Testis (tissue), 2 donors: ENCODE measurements at regions not wholly inside any gene's neighbourhood (a gene's known extent, or its start where the extent isn't known, plus 50 kb on each side); places are given as distances from the start of the nearest gene placed in this dataset.

Source experiments
- POLR2A ChIP-seq: fragments of 450-650 bp; IDR thresholded peaks from one replicate; pipeline ENCODE4 v1.6.1; 2017; ENCODE audit warnings: antibody characterized with exemption, mild to moderate bottlenecking, moderate library complexity
- TF ChIP-seq, protein P1 (sequence below), 3 experiments: fragments of 450-650 bp in 2 of 3; fragments of 200-600 bp in 1 of 3; sonication (generic) in 1 of 3; IDR thresholded peaks; one replicate each; pipeline ENCODE4 v1.5.1; 2016 to 2019; ENCODE audit warnings: antibody characterized with exemption in 3 of 3, mild to moderate bottlenecking in 2 of 3, moderate library complexity in 1 of 3

- TF ChIP-seq, protein P1, sequence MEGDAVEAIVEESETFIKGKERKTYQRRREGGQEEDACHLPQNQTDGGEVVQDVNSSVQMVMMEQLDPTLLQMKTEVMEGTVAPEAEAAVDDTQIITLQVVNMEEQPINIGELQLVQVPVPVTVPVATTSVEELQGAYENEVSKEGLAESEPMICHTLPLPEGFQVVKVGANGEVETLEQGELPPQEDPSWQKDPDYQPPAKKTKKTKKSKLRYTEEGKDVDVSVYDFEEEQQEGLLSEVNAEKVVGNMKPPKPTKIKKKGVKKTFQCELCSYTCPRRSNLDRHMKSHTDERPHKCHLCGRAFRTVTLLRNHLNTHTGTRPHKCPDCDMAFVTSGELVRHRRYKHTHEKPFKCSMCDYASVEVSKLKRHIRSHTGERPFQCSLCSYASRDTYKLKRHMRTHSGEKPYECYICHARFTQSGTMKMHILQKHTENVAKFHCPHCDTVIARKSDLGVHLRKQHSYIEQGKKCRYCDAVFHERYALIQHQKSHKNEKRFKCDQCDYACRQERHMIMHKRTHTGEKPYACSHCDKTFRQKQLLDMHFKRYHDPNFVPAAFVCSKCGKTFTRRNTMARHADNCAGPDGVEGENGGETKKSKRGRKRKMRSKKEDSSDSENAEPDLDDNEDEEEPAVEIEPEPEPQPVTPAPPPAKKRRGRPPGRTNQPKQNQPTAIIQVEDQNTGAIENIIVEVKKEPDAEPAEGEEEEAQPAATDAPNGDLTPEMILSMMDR (IDR thresholded peaks at IDR 0.05): no peak
- TF ChIP-seq POLR2A: no peak
Observed at GRCh38 chr14:51442513-51443175, 202.6 kb downstream of the TMX1 start.
